ENCODE measurements at regions not wholly inside any gene's neighbourhood (a gene's known extent, or its start where the extent isn't known, plus 50 kb on each side); places are given as distances from the start of the nearest gene placed in this dataset.

DNA sequence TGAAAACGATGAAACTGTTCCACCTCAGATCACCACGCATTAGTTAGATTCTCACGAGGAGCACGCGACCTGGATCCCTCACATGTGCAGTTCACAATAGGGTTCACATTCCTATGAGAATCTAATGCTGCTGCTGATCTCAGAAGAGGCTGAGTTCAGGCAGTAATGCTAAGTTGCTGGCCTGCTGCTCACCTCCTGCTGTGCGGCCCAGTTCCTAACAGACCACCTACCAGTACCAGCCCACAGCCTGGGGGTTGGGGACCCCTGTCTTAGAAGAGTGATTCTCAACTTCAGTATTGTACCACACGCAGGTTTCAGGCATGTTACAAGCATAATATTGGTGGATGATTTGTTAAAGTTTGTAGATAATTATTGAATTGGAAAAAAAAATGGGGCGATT, 182.7 kb downstream of the BLID start:
- TF ChIP-seq TAF1 (IDR thresholded peaks at IDR 0.05; ENCODE audit: low read depth) (no peak), EP300 (IDR thresholded peaks at IDR 0.05; ENCODE audit: borderline replicate concordance) (no peak), REST (IDR thresholded peaks at IDR 0.05; ENCODE audit: low read depth) (no peak), ZBTB7A (IDR thresholded peaks at IDR 0.05; ENCODE audit: low read depth) (no peak), NFIC (IDR thresholded peaks at IDR 0.05) (no peak), TEAD4 (IDR thresholded peaks at IDR 0.05) (no peak), CREB1 (IDR thresholded peaks at IDR 0.05; ENCODE audit: low read depth) (no peak), EGR1 (IDR thresholded peaks at IDR 0.05) (no peak), YY1 (IDR thresholded peaks at IDR 0.05; ENCODE audit: low read depth) (no peak), RAD21 (IDR thresholded peaks at IDR 0.05; ENCODE audit: low read depth) (no peak), CEBPB (IDR thresholded peaks at IDR 0.05) (no peak), TCF12 (IDR thresholded peaks at IDR 0.05; ENCODE audit: low read depth) (no peak), FOXM1 (IDR thresholded peaks at IDR 0.05; ENCODE audit: borderline replicate concordance, low read depth) (no peak)
- TF ChIP-seq, protein P1, sequence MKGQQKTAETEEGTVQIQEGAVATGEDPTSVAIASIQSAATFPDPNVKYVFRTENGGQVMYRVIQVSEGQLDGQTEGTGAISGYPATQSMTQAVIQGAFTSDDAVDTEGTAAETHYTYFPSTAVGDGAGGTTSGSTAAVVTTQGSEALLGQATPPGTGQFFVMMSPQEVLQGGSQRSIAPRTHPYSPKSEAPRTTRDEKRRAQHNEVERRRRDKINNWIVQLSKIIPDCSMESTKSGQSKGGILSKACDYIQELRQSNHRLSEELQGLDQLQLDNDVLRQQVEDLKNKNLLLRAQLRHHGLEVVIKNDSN (IDR thresholded peaks at IDR 0.05), result no peak
- TF ChIP-seq, protein P2, sequence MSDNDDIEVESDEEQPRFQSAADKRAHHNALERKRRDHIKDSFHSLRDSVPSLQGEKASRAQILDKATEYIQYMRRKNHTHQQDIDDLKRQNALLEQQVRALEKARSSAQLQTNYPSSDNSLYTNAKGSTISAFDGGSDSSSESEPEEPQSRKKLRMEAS (IDR thresholded peaks at IDR 0.05), result no peak

DNA sequence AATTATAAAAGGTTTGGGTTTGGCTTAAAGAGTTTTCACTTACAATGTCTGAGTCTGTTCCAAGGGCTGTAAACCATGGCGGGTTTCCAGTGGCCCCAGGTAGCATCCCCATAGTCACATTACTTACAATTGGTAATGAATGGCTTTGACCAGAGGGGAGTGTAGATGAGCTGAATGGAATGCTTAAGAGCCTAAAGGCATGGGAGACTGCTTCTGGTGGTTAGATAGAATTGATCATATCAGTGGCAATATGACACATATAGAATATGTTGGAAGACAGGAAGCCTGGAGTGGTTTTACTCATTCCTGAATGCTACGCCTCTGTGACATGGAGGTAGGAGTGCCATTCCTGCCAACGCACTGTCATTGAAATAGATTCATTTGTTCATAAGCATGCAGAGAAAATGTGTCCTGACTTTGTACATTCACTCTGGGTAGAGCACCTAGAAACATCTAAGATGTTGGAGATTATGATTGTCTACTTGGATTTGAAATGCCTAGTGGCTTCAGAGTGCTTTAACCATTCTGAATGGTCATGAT, 183.3 kb downstream of the BLID start:
- no peak for TF ChIP-seq FOXM1 (IDR thresholded peaks at IDR 0.05; ENCODE audit: borderline replicate concordance, low read depth)
- TF ChIP-seq CEBPB (IDR thresholded peaks at IDR 0.05), result no peak
- no peak for TF ChIP-seq NFIC (IDR thresholded peaks at IDR 0.05)
- TF ChIP-seq TCF12 (IDR thresholded peaks at IDR 0.05; ENCODE audit: low read depth), result no peak
- TF ChIP-seq YY1 (IDR thresholded peaks at IDR 0.05; ENCODE audit: low read depth), result no peak
- TF ChIP-seq EGR1 (IDR thresholded peaks at IDR 0.05), result no peak
- TF ChIP-seq CREB1 (IDR thresholded peaks at IDR 0.05; ENCODE audit: low read depth), result no peak
- TF ChIP-seq, protein P1 (IDR thresholded peaks at IDR 0.05), result no peak
- TF ChIP-seq TEAD4 (IDR thresholded peaks at IDR 0.05), result no peak
- TF ChIP-seq RAD21 (IDR thresholded peaks at IDR 0.05; ENCODE audit: low read depth), result no peak
- no peak for TF ChIP-seq REST (IDR thresholded peaks at IDR 0.05; ENCODE audit: low read depth)
- TF ChIP-seq ZBTB7A (IDR thresholded peaks at IDR 0.05; ENCODE audit: low read depth), result no peak
- TF ChIP-seq, protein P2 (IDR thresholded peaks at IDR 0.05), result no peak

GRCh38 chr11:121931748-121932352, 184.2 kb downstream of the BLID start:
- TF ChIP-seq EGR1 (IDR thresholded peaks at IDR 0.05), result no peak
- TF ChIP-seq EP300 (IDR thresholded peaks at IDR 0.05; ENCODE audit: borderline replicate concordance), result no peak
- TF ChIP-seq TEAD4 (IDR thresholded peaks at IDR 0.05), result no peak
- TF ChIP-seq, protein P2 (IDR thresholded peaks at IDR 0.05), result no peak
- TF ChIP-seq ZBTB7A (IDR thresholded peaks at IDR 0.05; ENCODE audit: low read depth), result no peak
- no peak for TF ChIP-seq FOXM1 (IDR thresholded peaks at IDR 0.05; ENCODE audit: borderline replicate concordance, low read depth)
- no peak for TF ChIP-seq YY1 (IDR thresholded peaks at IDR 0.05; ENCODE audit: low read depth)
- TF ChIP-seq TAF1 (IDR thresholded peaks at IDR 0.05; ENCODE audit: low read depth), result no peak
- TF ChIP-seq CEBPB (IDR thresholded peaks at IDR 0.05), result no peak
- no peak for TF ChIP-seq REST (IDR thresholded peaks at IDR 0.05; ENCODE audit: low read depth)
- no peak for TF ChIP-seq CREB1 (IDR thresholded peaks at IDR 0.05; ENCODE audit: low read depth)
- TF ChIP-seq RAD21 (IDR thresholded peaks at IDR 0.05; ENCODE audit: low read depth), result no peak

DNA sequence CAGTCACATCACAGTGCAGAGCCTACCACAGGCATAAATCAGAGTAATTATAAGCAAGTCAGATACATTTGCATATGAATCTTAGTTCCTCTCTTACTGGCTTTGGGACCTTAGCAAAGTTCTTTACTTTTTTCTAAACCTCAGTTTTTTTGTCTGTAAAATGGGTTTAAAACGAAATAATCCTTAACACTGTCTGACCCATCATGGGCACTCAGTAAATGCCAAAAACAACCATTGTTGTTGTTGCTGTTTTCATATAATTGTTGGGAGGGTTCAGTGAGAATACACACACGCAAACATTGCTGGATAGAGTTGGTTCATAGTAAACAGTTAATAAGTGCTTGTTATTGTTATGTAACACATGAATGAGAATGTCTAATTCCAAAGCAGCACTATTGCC, 184.9 kb downstream of the BLID start:
- TF ChIP-seq TEAD4 (IDR thresholded peaks at IDR 0.05), result no peak
